ENCODE measurements at regions not wholly inside any gene's neighbourhood (a gene's known extent, or its start where the extent isn't known, plus 50 kb on each side); places are given as distances from the start of the nearest gene placed in this dataset.

DNA sequence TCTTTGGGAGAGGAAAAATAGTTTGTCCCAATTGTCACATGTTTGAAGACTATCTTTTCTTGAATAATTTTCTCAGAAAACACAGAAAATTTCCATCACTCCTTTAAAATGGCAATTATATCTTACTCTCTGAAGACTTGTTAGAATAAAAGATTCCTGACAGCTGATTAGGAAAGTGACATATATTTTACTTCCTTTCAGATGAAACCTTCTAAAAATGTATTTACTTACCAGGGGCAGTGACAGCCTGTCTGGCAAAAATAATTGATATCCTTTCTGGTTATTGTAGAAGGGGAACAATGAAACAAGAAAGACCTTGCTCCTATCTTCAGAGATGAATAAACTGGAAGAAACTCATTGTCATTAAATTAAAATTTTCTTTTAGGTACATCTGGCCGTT, 483.3 kb upstream of the GOLIM4 start:
- intact Hi-C loops (cut with DNase I, micrococcal nuclease), result no loop called here
- ATAC-seq, result no peak
- no peak for DNase-seq

DNA sequence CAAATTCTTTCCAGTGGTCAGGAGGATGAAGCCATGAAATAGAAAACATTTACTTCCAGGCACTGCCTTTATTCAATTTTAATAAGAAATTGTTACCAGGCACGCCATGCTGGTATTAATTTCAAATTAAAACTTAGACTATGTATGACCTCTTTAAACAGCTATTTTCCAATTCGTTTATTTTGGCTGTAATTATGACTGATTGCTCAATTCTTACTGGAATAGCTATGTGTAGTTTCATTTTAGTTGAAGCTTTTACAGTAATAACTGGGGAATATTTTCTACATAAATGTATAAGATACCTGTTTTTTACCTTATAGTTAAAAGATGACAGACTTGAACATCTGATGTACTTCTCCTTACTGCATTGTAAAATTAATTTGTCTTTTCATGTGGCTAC, 480.0 kb upstream of the GOLIM4 start:
- intact Hi-C loops (cut with DNase I, micrococcal nuclease), result no loop called here
- no peak for ATAC-seq
- DNase-seq, result no peak

DNA sequence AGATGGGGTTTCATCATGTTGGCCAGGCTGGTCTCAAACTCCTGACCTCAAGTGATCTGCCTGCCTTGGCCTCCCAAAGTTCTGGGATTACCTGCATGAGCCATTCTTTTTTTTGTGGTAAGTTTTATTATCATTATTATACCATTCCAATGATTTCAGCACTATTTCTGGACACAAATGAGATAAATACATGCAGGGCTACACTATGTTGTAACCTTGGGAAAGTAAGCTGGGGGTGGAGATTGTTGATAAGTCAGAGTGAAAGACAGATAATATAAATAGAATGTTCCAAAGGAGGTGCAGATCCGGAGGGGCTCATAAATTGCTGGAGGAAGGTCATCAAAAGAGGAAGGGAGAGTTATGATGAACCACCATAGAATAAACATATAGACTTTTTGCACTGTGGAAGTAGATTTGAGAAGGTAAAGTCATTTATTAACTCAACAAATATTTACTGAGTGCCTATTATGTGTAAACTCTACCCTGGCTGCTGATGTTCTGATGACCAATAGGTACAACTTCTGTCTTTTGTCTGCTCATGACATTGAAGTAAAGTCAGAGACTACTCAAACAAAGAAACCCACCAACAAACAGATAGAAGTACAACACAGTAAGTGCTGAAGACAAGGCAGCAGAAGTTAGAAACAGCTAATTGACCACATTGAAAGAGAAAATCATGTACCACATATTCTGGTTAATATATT, 478.9 kb upstream of the GOLIM4 start:
- intact Hi-C loops (cut with DNase I, micrococcal nuclease), result no loop called here
- DNase-seq (no peak), ATAC-seq (no peak)

DNA sequence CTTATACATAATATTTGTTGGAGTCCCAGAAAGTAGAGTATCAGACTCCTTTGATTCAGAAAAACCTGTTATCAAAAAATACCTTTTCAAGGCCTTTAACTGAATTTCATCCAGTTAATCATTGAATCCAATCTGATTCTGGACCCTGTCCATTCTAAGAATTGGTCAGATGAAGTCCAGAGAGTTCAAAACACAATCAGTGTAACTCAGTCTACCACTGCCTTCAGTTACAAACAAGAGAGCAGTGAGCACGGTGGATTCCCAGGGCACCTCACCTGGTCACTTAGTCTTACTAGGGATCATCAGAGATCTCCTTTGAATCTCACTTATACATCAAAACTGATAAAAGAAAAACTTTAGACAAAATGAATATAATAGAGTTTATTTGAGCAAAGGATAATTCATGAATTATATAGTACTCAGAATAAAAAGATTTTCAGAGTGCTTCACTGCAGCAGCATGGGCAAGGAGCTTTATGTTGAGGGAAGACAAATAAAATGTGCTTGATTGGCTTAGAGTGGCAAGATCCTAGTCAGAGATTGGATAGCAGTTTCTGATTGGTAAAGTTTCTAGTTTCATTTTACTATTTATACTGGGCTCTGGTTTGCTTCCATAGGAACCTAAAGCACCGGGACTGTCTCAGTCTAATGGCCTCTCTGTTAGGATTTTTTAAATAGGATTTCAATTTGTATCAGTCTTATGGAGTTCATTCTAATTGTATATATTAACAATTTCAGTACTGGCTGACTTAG, 474.9 kb upstream of the GOLIM4 start:
- DNase-seq (no peak), ATAC-seq (no peak)
- intact Hi-C loops (cut with DNase I, micrococcal nuclease), result no loop called here

DNA sequence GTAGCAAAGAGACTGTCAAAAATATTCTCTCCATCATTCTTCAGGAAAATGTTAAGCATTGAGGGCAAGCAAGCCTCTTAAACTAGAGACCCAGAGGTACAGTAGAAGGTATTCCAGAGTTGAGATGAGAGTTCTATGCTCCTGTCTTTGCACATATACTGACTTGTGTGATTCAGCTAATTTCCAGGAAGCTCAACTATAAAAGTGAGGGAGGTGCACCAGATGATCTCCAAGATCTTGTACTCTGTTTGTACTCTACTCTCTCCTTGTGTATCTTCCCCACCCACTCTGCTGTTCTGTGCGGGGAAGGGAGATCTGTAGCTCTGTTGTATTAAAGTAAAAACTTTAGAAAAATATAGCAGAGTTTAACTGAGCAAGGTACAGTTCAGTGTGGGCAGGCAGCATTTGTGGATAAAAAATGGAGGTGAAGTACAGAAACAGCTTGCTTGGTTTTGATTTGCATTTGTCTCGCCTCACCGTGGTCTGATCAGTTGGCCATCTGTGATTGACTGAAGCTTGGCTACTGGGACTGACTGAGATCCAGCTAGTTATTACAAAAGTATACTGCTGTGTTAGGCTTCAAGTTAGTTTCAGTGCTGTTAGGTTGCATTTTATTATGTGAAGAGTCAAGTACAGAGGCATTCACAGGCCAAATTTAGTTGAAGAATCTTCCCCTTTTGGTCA, 463.1 kb upstream of the GOLIM4 start:
- DNase-seq (no peak), ATAC-seq (no peak)
- intact Hi-C loops (cut with DNase I, micrococcal nuclease), result no loop called here

DNA sequence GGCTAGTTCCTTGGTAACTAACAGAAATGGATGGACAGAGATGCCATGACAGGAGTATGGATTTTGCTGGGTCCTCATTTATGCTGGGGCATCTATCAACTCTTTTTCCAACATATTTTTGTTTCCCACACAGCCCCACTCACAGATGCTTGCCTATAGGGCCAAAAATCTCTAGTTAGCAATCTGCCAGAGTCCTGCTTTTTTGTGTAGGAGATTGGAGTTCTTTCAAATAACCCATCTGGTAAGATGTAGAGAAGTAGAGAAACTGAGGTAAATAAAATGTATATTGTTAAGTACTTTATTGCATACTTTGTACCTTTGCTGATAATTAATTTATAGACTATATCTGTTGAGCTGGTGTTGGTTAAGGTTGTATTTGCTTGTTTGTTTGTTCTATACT, 456.5 kb upstream of the GOLIM4 start:
- ATAC-seq (no peak), DNase-seq (no peak)
- intact Hi-C loops (cut with DNase I, micrococcal nuclease), result no loop called here

DNA sequence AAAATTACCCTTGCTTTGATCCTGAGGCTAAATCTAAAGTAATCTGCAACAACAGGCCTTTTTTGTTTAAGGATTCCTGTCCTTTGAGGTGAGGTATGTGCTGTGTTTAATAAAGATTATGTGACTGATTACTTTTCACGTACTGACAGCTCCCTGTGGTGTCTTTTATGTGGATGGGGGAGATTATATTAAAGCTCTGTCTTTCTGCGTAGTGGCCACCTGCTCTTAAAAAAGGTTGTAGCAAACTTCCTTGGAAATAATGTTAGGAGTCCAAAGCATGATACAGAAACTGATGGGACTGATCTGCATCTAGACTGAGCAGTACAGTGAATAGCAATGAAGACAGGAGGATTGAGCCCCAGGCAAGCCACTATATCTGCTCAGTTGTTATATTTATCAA, 453.0 kb upstream of the GOLIM4 start:
- DNase-seq, result no peak
- no peak for ATAC-seq
- intact Hi-C loops (cut with DNase I, micrococcal nuclease), result no loop called here

DNA sequence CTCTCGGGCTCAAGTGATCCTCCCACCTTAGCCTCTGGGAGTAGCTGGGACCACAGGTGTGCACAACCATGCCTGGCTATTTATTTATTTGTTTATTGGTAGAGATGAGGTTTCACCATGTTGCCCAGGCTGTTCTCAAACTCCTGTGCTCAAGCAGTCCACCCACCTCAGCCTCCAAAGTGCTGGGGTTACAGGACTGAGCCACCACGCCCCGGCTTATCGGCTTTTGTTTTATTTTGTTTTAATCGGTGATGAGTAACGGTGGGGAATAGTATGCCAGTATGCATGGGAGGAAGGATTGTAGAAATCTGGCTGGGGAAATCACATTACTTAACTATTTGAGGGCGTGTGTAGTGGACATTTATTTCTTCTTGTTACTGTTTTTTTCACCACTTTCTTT, 451.0 kb upstream of the GOLIM4 start:
- ATAC-seq (no peak), DNase-seq (no peak)
- intact Hi-C loops (cut with DNase I, micrococcal nuclease), result no loop called here

DNA sequence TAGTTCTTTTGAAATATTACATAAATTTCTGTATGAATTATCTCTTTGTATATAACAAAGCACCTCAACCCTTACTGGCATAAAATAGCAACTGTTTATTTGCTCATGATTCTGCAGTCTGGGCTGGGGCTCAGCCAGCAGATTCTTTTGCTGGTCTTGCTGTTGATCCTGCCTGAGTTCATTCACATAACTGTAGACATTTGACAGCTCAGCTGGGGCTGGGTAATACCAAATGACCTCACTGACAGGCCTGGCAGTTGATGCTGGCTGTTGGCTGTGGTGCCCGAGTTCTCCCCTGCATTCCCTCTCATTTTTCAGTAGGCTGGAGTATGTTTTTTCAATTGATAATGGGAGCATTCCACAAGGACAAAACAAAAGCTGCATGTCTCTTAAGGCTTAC, 449.9 kb upstream of the GOLIM4 start:
- ATAC-seq (no peak), DNase-seq (no peak)
- intact Hi-C loops (cut with DNase I, micrococcal nuclease), result no loop called here

DNA sequence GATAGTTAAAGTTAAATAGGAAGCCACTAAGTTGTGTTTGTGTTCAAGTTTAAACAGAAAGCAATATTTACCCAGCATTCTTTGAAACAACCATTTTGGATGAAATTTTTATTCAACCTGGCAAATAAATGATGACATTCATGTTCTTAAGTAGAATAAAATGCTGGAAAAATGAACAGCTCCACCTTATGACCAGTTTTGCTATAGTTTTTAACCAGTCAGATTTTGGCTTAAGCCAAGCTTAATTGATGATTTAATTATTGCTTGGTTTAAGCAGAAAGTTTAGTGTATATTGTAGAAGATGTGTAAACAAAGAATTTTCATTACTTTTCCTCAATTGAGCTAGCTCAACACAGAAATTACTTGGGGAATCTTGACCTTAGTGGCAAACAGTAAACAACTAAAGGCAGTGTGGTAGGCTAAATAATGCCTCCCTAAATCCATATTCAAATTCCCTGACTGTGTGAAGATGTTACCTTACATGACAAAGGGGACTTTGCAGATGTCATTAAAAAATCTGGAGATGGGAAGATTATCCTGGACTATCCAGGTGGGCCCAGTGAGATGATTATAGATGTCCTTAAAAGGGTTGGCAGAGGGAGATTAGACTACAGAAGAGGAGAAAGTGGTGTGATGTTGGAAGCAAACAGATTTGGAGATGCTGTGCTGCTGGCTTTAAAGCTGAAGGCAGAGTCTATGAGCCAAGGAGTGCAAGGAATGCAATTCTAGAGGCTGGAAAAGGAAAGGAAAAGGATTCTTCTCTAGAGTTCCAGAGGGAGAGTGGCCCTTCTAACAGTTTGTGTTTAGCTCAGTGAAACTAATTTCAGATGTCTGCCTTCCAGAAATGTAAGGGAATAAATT, 448.6 kb upstream of the GOLIM4 start:
- intact Hi-C loops (cut with DNase I, micrococcal nuclease), result no loop called here
- ATAC-seq (no peak), DNase-seq (no peak)

DNA sequence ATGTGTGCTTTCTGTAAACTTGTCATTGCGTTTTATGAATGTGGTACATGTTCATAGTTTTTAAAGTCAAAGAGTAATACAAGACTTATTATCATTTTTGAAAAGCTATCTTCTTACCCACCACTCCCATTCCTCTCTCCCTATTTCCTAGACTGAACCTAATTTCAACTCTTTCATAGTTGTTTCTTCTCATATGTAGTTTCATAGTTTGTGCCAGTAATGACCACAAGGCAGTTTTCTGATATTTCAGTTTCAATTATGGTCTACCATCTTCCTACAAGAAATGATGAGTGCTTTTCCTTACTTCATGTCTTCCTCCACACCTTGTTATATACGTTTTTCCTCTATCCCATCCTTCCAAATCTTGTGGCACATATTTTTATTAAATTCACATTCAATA, 445.0 kb upstream of the GOLIM4 start:
- intact Hi-C loops (cut with DNase I, micrococcal nuclease), result no loop called here
- ATAC-seq (no peak), DNase-seq (no peak)

DNA sequence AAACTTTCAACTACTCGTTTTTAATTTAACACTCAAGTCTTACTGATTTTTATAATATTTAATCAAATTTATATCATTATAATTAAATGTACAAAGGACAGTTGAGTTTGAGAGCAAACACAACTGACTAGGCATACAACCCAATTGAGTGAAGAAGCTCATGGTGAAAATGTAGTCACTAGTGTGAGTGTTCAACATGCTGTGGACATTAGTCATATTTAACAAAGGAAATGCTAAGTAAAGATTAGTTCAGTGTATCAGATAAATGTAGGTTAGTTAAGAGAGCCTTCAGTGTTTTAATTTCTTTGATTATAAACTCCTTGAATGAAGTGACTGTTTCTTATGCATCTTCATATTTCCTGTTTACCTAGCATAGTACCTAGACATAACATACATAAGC, 444.2 kb upstream of the GOLIM4 start:
- intact Hi-C loops (cut with DNase I, micrococcal nuclease), result no loop called here
- DNase-seq, result no peak
- ATAC-seq, result no peak

DNA sequence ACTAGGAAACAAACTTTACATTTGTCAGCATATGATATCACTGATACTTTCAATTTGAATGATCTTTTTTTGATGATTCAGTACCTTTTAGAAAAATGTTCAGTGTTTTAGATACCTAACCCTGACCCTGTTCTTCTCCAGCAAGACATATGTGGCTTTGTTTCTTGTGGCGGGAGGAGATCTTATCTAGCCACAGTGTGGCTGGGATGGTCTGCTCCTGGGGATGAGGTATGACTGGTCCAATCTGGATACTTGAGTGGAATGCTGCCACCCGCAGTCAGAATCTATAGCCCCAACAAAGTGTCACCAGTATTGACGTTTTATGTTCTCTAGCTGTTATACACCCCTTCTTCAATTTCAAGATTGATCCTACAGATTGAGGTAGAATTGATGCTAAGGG, 439.0 kb upstream of the GOLIM4 start:
- DNase-seq (no peak), ATAC-seq (no peak)
- intact Hi-C loops (cut with DNase I, micrococcal nuclease), result no loop called here

DNA sequence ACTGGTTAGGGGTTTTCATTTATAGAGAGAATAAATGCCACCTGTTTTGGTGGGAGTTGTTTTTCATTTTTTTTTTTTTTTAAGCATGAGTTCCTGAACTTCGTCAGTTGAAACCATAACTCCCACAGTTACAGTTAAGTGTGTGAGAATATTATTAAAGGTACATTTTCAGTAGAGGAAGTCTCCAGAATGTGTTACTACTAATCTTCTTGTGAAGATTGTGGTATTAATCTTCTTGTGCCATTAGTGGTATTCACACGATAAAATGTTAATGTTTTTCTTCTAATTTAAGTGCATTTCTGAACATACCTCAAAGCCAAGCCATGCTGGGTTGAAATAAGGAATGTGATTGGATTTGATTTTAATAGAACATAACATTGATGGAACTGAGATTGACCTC, 437.9 kb upstream of the GOLIM4 start:
- ATAC-seq (no peak), DNase-seq (no peak)
- intact Hi-C loops (cut with DNase I, micrococcal nuclease), result no loop called here

DNA sequence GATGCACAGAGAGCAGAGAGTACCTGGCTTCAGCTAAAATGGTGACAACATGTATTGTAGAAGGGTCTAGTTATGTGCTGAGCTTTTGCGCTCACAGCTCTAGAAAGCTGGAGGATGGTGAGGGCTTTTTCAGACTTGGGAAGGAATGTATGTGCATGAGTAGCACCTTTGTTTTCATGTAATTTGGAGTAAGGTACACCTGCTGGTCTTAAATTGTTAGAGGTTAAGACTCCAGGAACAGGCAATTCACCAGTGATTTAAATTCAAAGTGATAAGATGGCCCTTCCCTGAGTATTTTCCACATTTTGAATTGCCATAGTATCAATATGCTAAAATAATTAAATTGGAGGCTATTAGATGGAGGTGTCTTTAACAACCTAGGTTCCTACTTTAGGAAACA, 436.4 kb upstream of the GOLIM4 start:
- DNase-seq, result no peak
- ATAC-seq, result no peak
- intact Hi-C loops (cut with DNase I, micrococcal nuclease), result no loop called here

DNA sequence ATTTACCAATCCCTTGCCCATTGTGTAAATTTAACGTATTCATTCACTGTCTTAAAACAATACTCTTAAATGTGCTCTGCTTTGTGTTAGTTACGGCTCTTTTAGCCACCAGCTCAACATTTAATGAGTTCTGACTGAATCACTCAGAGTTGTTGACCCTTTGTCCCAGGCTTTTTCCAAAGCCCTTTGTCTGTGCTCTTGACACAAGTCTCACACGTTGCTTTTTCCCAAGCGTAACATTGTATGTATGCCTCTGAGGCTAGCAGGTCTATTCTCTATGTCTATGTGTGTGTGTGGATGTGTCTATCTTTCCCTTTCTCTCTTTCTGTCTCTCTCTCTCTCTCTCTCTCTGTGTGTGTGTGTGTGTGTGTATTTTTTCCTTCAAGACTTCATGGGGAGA, 435.4 kb upstream of the GOLIM4 start:
- intact Hi-C loops (cut with DNase I, micrococcal nuclease), result no loop called here
- no peak for ATAC-seq
- no peak for DNase-seq

DNA sequence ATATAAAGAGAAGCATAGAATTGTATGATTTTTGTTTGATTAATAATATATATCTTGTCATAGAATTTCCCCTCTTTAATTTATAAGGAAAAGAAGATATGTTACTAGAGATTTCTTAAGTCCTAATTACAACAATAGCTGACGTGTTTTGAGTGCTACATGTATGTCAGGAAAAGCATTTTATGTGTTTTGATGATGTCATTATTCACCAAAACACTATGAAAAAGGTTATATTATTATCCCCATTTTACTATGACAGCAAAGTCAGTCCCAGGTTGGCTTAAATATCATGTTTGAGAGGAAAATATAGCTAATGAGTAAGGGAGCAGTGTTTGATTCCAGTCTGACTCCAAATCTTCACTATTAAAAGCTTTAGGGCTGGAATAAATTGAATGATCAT, 428.4 kb upstream of the GOLIM4 start:
- no peak for ATAC-seq
- DNase-seq, result no peak
- intact Hi-C loops (cut with DNase I, micrococcal nuclease), result no loop called here

DNA sequence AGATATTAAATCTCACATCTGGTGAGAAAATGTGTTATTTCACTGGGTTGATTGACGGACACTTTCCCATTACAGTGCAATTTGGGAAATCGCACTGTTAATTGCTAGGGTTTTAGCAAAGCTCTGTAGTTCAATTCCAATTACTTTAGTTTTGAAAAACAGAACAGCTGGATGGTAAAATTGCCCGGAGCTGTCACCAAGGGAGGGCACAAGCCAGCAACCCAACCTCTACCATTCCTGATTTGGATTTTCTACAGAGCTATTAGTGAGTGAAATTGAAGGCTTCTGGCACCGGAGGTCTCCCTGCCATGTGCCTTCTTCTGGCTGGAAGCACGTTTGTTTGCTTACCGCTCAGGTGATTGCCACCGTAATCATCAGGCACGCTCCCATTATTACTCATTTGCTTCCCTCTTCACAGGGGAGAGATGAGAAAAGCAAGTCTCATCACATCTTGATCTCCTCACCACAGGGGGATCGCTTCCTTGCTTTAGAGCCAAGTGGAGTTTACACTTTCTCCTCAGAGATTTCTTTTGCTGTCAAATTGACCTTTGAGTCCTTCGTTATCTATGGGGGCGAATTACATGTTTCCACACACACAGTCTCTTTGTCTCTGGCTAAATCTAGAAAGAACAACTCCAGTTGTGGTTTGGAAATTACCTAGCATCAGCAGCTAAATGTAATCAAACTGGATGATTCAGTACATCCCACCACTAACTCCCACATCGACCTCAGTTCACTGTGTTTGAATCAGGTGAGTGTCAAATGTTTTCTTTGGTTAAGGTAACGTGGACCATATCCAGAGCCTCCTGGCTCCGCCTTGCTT, 421.7 kb upstream of the GOLIM4 start:
- intact Hi-C loops (cut with DNase I, micrococcal nuclease), result loop anchor here in 1 of 2 donors (10.0 kb wide), 1 partner anchor 327 kb away; no protein-coding TSS in a partner anchor
- ATAC-seq, result peak; percentile 64
- no peak for DNase-seq

DNA sequence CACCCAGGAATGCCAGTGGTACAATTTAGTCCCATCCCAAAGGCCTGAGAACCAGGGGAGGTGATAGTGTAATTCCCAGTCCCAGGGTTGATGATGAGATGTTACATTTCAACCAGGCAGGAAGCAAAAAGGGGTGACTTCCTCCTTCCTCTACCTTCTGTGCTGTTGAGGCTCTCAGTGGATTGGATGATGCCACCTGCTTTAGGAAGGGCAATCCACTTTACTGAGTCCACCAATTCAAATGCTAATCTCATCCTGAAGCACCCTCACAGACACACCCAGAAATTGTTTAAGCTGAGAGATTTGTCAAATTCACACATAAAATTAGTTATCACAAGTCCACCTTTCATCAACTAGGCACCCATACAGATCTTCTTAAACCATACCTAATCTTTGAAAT, 418.5 kb upstream of the GOLIM4 start:
- intact Hi-C loops (cut with DNase I, micrococcal nuclease), result loop anchor here in 1 of 2 donors (10.0 kb wide), 1 partner anchor 331 kb away; no protein-coding TSS in a partner anchor
- ATAC-seq, result no peak
- no peak for DNase-seq
